ENCODE measurements at regions not wholly inside any gene's neighbourhood (a gene's known extent, or its start where the extent isn't known, plus 50 kb on each side); places are given as distances from the start of the nearest gene placed in this dataset.

DNA sequence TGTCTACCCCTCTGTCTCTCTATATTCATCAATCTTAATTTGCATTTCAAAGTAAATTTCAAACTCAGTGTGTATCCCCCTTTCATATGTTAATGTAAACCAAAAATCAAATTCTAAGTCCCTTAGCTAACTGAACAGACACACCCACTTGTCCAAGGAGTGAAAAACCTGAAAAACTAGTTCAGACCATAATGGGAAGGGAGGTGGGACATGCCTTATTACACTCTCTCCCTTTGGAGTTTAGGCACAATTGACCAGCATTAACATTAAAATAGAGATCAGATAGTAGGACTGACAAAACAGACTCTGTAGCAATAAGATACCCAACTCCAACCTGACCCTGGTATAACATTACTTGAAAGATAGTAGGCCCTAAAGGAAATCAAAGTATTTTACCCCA is 247.7 kb upstream of the GADL1 start:
- no TSS peak for BruUV-seq (replicated peaks)
- Histone ChIP-seq H3K27me3 (ENCODE audit: insufficient read depth, low read length) (no peaks in the 10 kb centered on the region), H3K79me2 (ENCODE audit: insufficient read depth, low read length) (no peaks in the 10 kb centered on the region), H3K4me1 (ENCODE audit: control insufficient read depth in 1 of 2, insufficient read depth in 2 of 2, low read length in 2 of 2) (no peaks in the 10 kb centered on the region; a peak in 1 of 4 replicates), H4K20me1 (ENCODE audit: insufficient read depth) (no peaks in the 10 kb centered on the region), H3K4me3 (replicated peaks in 1 of 2; ENCODE audit: low read depth in 1 of 2, low read length in 2 of 2) (no peak overlapping the region), H3K36me3 (ENCODE audit: control insufficient read depth in 1 of 2, insufficient read depth in 2 of 2, low read length in 2 of 2) (no peaks in the 10 kb centered on the region), H3K9ac (ENCODE audit: low read length) (no peak overlapping the region), H3K9me2 (ENCODE audit: insufficient read depth) (no peaks in the 10 kb centered on the region), H3K9me3 (ENCODE audit: control insufficient read depth in 1 of 2, insufficient read depth in 1 of 2, low read depth in 1 of 2, low read length in 2 of 2) (no peaks in the 10 kb centered on the region), H3K4me2 (ENCODE audit: low read length) (no peak overlapping the region), H3K27ac (ENCODE audit: low read depth, low read length) (no peak overlapping the region), H2AFZ (ENCODE audit: low read depth, low read length, poor library complexity, severe bottlenecking) (no peak overlapping the region)
- ChIA-PET RAD21 (ENCODE audit: low non-redundant PET in 1 of 2, low total read pairs in 2 of 2, uncharacterized antibody in 2 of 2, unreplicated experiment in 2 of 2) (interaction anchor here in 1 of 2 experiments (0.7 kb wide), 1 partner anchor 1012 kb away, joined by 3 read pairs; no protein-coding TSS in a partner anchor), POLR2A (no interaction called here), CTCF (no interaction called here)
- ATAC-seq (no peak), DNase-seq (ENCODE audit: low read depth, low spot score) (no peak)
- intact Hi-C loops (cut with micrococcal nuclease) = no loop called here
- TF ChIP-seq EZH2phosphoT487 (IDR thresholded peaks at IDR 0.05; ENCODE audit: borderline replicate concordance) (no peak), JUND (IDR thresholded peaks at IDR 0.05) (no peak), POLR2AphosphoS5 (IDR thresholded peaks at IDR 0.05; ENCODE audit: low read depth, low read length) (no peak), SP1 (IDR thresholded peaks at IDR 0.05; ENCODE audit: low read depth) (no peak), ELF1 (IDR thresholded peaks at IDR 0.05; ENCODE audit: borderline replicate concordance, low read depth) (no peak)
- TF ChIP-seq, protein P1, sequence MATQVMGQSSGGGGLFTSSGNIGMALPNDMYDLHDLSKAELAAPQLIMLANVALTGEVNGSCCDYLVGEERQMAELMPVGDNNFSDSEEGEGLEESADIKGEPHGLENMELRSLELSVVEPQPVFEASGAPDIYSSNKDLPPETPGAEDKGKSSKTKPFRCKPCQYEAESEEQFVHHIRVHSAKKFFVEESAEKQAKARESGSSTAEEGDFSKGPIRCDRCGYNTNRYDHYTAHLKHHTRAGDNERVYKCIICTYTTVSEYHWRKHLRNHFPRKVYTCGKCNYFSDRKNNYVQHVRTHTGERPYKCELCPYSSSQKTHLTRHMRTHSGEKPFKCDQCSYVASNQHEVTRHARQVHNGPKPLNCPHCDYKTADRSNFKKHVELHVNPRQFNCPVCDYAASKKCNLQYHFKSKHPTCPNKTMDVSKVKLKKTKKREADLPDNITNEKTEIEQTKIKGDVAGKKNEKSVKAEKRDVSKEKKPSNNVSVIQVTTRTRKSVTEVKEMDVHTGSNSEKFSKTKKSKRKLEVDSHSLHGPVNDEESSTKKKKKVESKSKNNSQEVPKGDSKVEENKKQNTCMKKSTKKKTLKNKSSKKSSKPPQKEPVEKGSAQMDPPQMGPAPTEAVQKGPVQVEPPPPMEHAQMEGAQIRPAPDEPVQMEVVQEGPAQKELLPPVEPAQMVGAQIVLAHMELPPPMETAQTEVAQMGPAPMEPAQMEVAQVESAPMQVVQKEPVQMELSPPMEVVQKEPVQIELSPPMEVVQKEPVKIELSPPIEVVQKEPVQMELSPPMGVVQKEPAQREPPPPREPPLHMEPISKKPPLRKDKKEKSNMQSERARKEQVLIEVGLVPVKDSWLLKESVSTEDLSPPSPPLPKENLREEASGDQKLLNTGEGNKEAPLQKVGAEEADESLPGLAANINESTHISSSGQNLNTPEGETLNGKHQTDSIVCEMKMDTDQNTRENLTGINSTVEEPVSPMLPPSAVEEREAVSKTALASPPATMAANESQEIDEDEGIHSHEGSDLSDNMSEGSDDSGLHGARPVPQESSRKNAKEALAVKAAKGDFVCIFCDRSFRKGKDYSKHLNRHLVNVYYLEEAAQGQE (IDR thresholded peaks at IDR 0.05; ENCODE audit: low read depth) = no peak
- TF ChIP-seq, protein P2, sequence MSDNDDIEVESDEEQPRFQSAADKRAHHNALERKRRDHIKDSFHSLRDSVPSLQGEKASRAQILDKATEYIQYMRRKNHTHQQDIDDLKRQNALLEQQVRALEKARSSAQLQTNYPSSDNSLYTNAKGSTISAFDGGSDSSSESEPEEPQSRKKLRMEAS (IDR thresholded peaks at IDR 0.05) = no peak

All from HCT116 (cell line).